ENCODE measurements at regions not wholly inside any gene's neighbourhood (a gene's known extent, or its start where the extent isn't known, plus 50 kb on each side); places are given as distances from the start of the nearest gene placed in this dataset.
"Not testable (repeated sequence)": the region's sequence is repeated elsewhere in the genome, so short reads cannot be mapped to it uniquely, and the experiment has no call there.

DNA sequence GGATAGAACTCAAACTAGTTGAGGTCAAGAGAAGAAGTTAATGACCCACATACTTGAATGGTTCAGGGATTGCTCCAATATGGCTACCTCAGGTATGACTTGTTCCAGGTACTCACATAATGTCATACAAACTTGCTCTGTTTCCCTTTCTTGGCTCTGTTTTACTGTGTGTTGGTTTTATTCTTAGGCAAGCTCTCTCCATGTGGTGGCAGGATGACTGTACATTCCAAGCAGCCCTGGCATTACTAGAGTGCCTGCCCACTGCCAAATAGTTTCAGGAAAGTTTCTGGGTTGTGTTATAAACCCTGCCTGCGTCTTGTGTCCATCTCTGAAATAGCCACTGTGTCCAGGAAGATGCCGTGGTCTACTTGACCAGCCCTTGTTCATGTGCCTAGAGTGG, 476.8 kb downstream of the SHISA9 start:
- WGBS: 85% methylated on average over 2 of the region's 2 CpGs
- Histone ChIP-seq H3K4me1 (ENCODE audit: control insufficient read depth in 4 of 4, insufficient read depth in 4 of 4, low read length in 3 of 4) (no peaks in the 10 kb centered on the region), H3K27ac (ENCODE audit: low read depth in 1 of 2, low read length in 2 of 2) (no peak overlapping the region), H3K36me3 (ENCODE audit: control insufficient read depth in 4 of 4, insufficient read depth in 3 of 4, low read depth in 1 of 4, low read length in 3 of 4) (peaks cover 0 to 8% (median 1%) of the 10 kb centered on the region in 4 donors), H3K9me3 (ENCODE audit: control insufficient read depth in 4 of 4, low read length in 3 of 4) (no peaks in the 10 kb centered on the region), H3K4me3 (ENCODE audit: low read depth in 1 of 3, low read length in 3 of 3) (no peak overlapping the region), H3K27me3 (ENCODE audit: control insufficient read depth in 4 of 4, insufficient read depth in 4 of 4, low read length in 3 of 4) (no peaks in the 10 kb centered on the region), H3K9ac (ENCODE audit: low read depth in 1 of 2, low read length in 2 of 2) (no peak overlapping the region)
- no peak for DNase-seq (ENCODE audit: low spot score)
- TF ChIP-seq TAF1 (conservative IDR thresholded peaks at IDR 0.05): no peak

DNA sequence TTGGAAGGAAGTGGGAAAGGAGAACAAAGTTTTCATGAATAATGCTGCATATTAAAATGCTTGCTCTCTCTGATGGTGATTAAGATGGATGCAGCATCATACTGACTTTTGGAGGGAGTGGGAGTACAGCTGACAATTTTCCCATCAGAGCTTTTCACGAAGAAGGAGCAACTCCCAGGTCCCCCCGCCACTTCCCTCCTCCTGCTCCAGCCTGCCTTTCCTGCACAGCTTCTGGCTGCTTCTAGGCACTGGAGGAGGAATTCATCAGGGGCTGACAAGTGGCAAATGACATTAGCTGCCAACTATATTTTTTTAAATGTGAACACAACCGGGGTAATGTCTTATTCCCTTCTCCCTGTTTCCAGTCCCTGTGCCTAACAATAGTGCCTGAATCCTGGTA, 477.9 kb downstream of the SHISA9 start:
- Histone ChIP-seq H3K27ac (ENCODE audit: low read depth in 1 of 2, low read length in 2 of 2) (no peak overlapping the region), H3K27me3 (ENCODE audit: control insufficient read depth in 4 of 4, insufficient read depth in 4 of 4, low read length in 3 of 4) (no peaks in the 10 kb centered on the region), H3K9me3 (ENCODE audit: control insufficient read depth in 4 of 4, low read length in 3 of 4) (no peaks in the 10 kb centered on the region), H3K36me3 (ENCODE audit: control insufficient read depth in 4 of 4, insufficient read depth in 3 of 4, low read depth in 1 of 4, low read length in 3 of 4) (peaks cover 0 to 5% (median 2%) of the 10 kb centered on the region in 4 donors), H3K4me1 (ENCODE audit: control insufficient read depth in 4 of 4, insufficient read depth in 4 of 4, low read length in 3 of 4) (no peaks in the 10 kb centered on the region), H3K9ac (ENCODE audit: low read depth in 1 of 2, low read length in 2 of 2) (no peak overlapping the region), H3K4me3 (ENCODE audit: low read depth in 1 of 3, low read length in 3 of 3) (no peak overlapping the region)
- WGBS: 83% methylated on average over 3 of the region's 3 CpGs
- no peak for TF ChIP-seq JUND (IDR thresholded peaks at IDR 0.05)
- no peak for TF ChIP-seq FOXA1 (IDR thresholded peaks at IDR 0.05)
- no peak for TF ChIP-seq CTCF (IDR thresholded peaks at IDR 0.05; ENCODE audit: low read depth, low read length, missing input control)
- TF ChIP-seq, protein P1, sequence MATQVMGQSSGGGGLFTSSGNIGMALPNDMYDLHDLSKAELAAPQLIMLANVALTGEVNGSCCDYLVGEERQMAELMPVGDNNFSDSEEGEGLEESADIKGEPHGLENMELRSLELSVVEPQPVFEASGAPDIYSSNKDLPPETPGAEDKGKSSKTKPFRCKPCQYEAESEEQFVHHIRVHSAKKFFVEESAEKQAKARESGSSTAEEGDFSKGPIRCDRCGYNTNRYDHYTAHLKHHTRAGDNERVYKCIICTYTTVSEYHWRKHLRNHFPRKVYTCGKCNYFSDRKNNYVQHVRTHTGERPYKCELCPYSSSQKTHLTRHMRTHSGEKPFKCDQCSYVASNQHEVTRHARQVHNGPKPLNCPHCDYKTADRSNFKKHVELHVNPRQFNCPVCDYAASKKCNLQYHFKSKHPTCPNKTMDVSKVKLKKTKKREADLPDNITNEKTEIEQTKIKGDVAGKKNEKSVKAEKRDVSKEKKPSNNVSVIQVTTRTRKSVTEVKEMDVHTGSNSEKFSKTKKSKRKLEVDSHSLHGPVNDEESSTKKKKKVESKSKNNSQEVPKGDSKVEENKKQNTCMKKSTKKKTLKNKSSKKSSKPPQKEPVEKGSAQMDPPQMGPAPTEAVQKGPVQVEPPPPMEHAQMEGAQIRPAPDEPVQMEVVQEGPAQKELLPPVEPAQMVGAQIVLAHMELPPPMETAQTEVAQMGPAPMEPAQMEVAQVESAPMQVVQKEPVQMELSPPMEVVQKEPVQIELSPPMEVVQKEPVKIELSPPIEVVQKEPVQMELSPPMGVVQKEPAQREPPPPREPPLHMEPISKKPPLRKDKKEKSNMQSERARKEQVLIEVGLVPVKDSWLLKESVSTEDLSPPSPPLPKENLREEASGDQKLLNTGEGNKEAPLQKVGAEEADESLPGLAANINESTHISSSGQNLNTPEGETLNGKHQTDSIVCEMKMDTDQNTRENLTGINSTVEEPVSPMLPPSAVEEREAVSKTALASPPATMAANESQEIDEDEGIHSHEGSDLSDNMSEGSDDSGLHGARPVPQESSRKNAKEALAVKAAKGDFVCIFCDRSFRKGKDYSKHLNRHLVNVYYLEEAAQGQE (IDR thresholded peaks at IDR 0.05): no peak
- no peak for DNase-seq (ENCODE audit: low spot score)

DNA sequence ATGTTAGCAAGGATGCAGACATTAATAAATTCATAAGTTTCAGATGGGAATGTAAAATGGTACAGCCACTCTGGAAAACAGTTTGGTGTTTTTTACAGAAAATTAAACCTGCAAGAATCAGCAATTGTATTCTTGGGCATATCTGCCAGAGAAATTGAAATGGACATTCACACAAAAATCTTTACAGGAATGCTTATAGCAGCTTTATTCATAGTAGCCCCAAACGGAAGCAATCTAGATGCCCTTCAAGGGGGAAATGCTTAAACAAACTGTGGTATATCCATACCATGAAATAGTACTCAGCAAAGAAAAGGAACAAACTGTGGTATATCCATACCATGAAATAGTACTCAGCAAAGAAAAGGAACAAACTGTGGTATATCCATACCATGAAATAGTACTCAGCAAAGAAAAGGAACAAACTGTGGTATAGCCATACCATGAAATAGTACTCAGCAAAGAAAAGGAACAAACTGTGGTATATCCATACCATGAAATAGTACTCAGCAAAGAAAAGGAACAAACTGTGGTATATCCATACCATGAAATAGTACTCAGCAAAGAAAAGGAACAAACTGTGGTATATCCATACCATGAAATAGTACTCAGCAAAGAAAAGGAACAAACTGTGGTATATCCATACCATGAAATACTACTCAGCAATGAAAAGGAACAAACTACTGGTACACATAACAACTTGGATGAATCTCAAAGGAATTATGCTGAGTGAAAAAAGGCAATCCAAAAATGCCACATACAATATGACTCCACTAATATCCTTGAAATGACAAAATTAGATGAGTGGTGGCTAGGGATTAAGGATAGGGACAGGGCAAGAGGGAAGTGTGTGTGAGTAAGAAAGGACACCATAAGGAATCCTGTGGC, 484.0 kb downstream of the SHISA9 start:
- not testable (repeated sequence) for H3K4me3 ChIP-seq (ENCODE audit: low read depth in 1 of 3, low read length in 3 of 3); H3K27ac ChIP-seq (ENCODE audit: low read depth in 1 of 2, low read length in 2 of 2); DNase-seq (ENCODE audit: low spot score); H3K27me3 ChIP-seq (ENCODE audit: control insufficient read depth in 4 of 4, insufficient read depth in 4 of 4, low read length in 3 of 4); H3K9ac ChIP-seq (ENCODE audit: low read depth in 1 of 2, low read length in 2 of 2); H3K9me3 ChIP-seq (ENCODE audit: control insufficient read depth in 4 of 4, low read length in 3 of 4); H3K36me3 ChIP-seq (ENCODE audit: control insufficient read depth in 4 of 4, insufficient read depth in 3 of 4, low read depth in 1 of 4, low read length in 3 of 4); H3K4me1 ChIP-seq (ENCODE audit: control insufficient read depth in 4 of 4, insufficient read depth in 4 of 4, low read length in 3 of 4)
- WGBS: 94% methylated on average over 1 of the region's 1 CpG

All from liver (tissue), 8 donors.